ENCODE measurements at regions not wholly inside any gene's neighbourhood (a gene's known extent, or its start where the extent isn't known, plus 50 kb on each side); places are given as distances from the start of the nearest gene placed in this dataset.

GRCh38 chrX:144798972-144799371 lies 448.3 kb upstream of the SPANXN1 start:
- DNase-seq, result no peak

- DNase-seq, result no peak
These were observed 445.5 kb upstream of the SPANXN1 start for GRCh38 chrX:144801786-144802185.

- DNase-seq, result no peak
These were observed 438.3 kb upstream of the SPANXN1 start for GRCh38 chrX:144809025-144809424.

- no peak for DNase-seq
These were observed 436.8 kb upstream of the SPANXN1 start for GRCh38 chrX:144810539-144810938.

GRCh38 chrX:144819406-144819805 lies 427.9 kb upstream of the SPANXN1 start:
- no peak for DNase-seq

- no peak for DNase-seq
These were observed 406.7 kb upstream of the SPANXN1 start for GRCh38 chrX:144840616-144841015.

GRCh38 chrX:144849141-144849540 lies 398.2 kb upstream of the SPANXN1 start:
- DNase-seq, result no peak

GRCh38 chrX:144896323-144896722 lies 351.0 kb upstream of the SPANXN1 start:
- DNase-seq, result no peak

GRCh38 chrX:144901521-144901920 lies 345.8 kb upstream of the SPANXN1 start:
- DNase-seq, result no peak

- DNase-seq, result no peak
These were observed 330.5 kb upstream of the SPANXN1 start for GRCh38 chrX:144916785-144917184.

GRCh38 chrX:144918936-144919335 lies 328.4 kb upstream of the SPANXN1 start:
- no peak for DNase-seq

GRCh38 chrX:144946666-144947065 lies 300.6 kb upstream of the SPANXN1 start:
- DNase-seq, result no peak

All from right hindlimb (tissue), 1 donor.